Ishikawa (cell line): ENCODE measurements at regions not wholly inside any gene's neighbourhood (a gene's known extent, or its start where the extent isn't known, plus 50 kb on each side); places are given as distances from the start of the nearest gene placed in this dataset.

Experiments
- EGR1 ChIP-seq: IDR thresholded peaks from 2 replicates; pipeline ENCODE4 v1.6.1; 2012
- EP300 ChIP-seq: IDR thresholded peaks from 2 replicates; pipeline ENCODE4 v1.6.1; 2012; ENCODE audit warnings: borderline replicate concordance
- FOXM1 ChIP-seq: IDR thresholded peaks from 2 replicates; pipeline ENCODE4 v1.6.1; 2012; ENCODE audit warnings: low read depth, borderline replicate concordance
- NFIC ChIP-seq: IDR thresholded peaks from 2 replicates; pipeline ENCODE4 v1.6.1; 2012
- RAD21 ChIP-seq: IDR thresholded peaks from 2 replicates; pipeline ENCODE4 v1.6.1; 2012; ENCODE audit warnings: low read depth
- REST ChIP-seq: IDR thresholded peaks from 2 replicates; pipeline ENCODE4 v1.6.1; 2012; ENCODE audit warnings: low read depth, mild to moderate bottlenecking
- TAF1 ChIP-seq: IDR thresholded peaks from 2 replicates; pipeline ENCODE4 v1.6.1; 2012; ENCODE audit warnings: low read depth, mild to moderate bottlenecking
- TCF12 ChIP-seq: IDR thresholded peaks from 2 replicates; pipeline ENCODE4 v1.6.1; 2012; ENCODE audit warnings: low read depth
- TEAD4 ChIP-seq: IDR thresholded peaks from 2 replicates; pipeline ENCODE4 v1.6.1; 2012
- USF1 ChIP-seq: IDR thresholded peaks from 2 replicates; pipeline ENCODE4 v1.6.1; 2012
- YY1 ChIP-seq: IDR thresholded peaks from 2 replicates; pipeline ENCODE4 v1.6.1; 2012; ENCODE audit warnings: low read depth

- TF ChIP-seq FOXM1 (no peak), TEAD4 (no peak), TCF12 (no peak), YY1 (no peak), REST (no peak), RAD21 (no peak), USF1 (no peak), TAF1 (no peak), EGR1 (no peak), EP300 (no peak), NFIC (no peak)
These were observed 338.1 kb upstream of the MSX2 start for GRCh38 chr5:174386306-174386705.
